Caco-2 (cell line): ENCODE measurements at regions not wholly inside any gene's neighbourhood (a gene's known extent, or its start where the extent isn't known, plus 50 kb on each side); places are given as distances from the start of the nearest gene placed in this dataset.

ENCODE experiments used
- BruUV-seq: library from RNA; stranded (reverse); fragments of 400-500 nt; replicated peaks from 2 replicates; lab custom pipeline; 2021; lab: Mats Ljungman, UMichigan
- CTCF ChIA-PET: fragments of 300-600 bp; sonication (Branson Sonifier 250); formaldehyde crosslinking; loops from one replicate; lab custom pipeline; 2022; ENCODE audit warnings: antibody characterized with exemption; lab: Charles Lee
- POLR2A ChIA-PET: fragments of 300-600 bp; sonication (Branson Sonifier 250); formaldehyde crosslinking; loops from one replicate; lab custom pipeline; 2022; ENCODE audit warnings: antibody characterized with exemption; lab: Charles Lee
- DNase-seq, 2 experiments: peaks; one replicate each; pipeline versions ENCODE4 v3.0.0 to v3.0.0-alpha.2; 2020 to 2022
- H3K27me3 ChIP-seq: replicated peaks from 2 replicates; pipeline ENCODE4 v1.6.0; 2011; ENCODE audit warnings: low read length; ENCODE audit not compliant: control insufficient read depth, insufficient read depth
- H3K36me3 ChIP-seq: 2 replicates; pipeline ENCODE4 v1.5.1; 2011; ENCODE audit warnings: low read length; ENCODE audit not compliant: control insufficient read depth, insufficient read depth
- H3K4me1 ChIP-seq: fragments of 250-450 bp; sonication (Bioruptor Pico); 2 replicates; pipeline ENCODE4 v1.5.1; 2020; ENCODE audit warnings: mild to moderate bottlenecking
- H3K4me3 ChIP-seq: 2 replicates; pipeline ENCODE4 v1.5.1; 2011; ENCODE audit warnings: low read depth, mild to moderate bottlenecking, control low read depth, low read length
- H3K9me3 ChIP-seq: fragments of 250-450 bp; sonication (Bioruptor Pico); 2 replicates; pipeline ENCODE4 v1.5.1; 2020; ENCODE audit warnings: mild to moderate bottlenecking, moderate library complexity
- H3K27ac Mint-ChIP-seq: one replicate; pipeline ENCODE4 v1.8.0; 2022; ENCODE audit warnings: mixed read lengths; ENCODE audit not compliant: unreplicated experiment
- H3K27me3 Mint-ChIP-seq: one replicate; pipeline ENCODE4 v1.8.0; 2022; ENCODE audit warnings: mixed read lengths; ENCODE audit not compliant: insufficient read depth, unreplicated experiment
- H3K36me3 Mint-ChIP-seq: one replicate; pipeline ENCODE4 v1.8.0; 2022; ENCODE audit warnings: mild to moderate bottlenecking, mixed read lengths; ENCODE audit not compliant: insufficient read depth, unreplicated experiment
- H3K4me1 Mint-ChIP-seq: one replicate; pipeline ENCODE4 v1.8.0; 2022; ENCODE audit warnings: low read depth, mixed read lengths; ENCODE audit not compliant: unreplicated experiment
- H3K4me3 Mint-ChIP-seq: one replicate; pipeline ENCODE4 v1.8.0; 2022; ENCODE audit warnings: mild to moderate bottlenecking, moderate library complexity, mixed read lengths; ENCODE audit not compliant: unreplicated experiment
- H3K9me3 Mint-ChIP-seq: one replicate; pipeline ENCODE4 v1.8.0; 2022; ENCODE audit warnings: mixed read lengths; ENCODE audit not compliant: unreplicated experiment
- intact Hi-C: fragments of 100-400 bp; cut with micrococcal nuclease; formaldehyde crosslinking; loops from one replicate; pipeline ENCODE4 v1.10.0; 2022; ENCODE audit not compliant: unreplicated experiment
- TF ChIP-seq, protein P1 (sequence below), 2 experiments: fragments of 200-600 bp in 1 of 2; IDR thresholded peaks; 1 replicate in 1 of 2; 2 replicates in 1 of 2; pipeline versions ENCODE4 v1.5.1 to v1.8.0; 2011 to 2022; ENCODE audit warnings: antibody characterized with exemption in 1 of 2, control low read depth in 1 of 2, inconsistent platforms in 1 of 2, low read depth in 1 of 2, low read length in 1 of 2, mild to moderate bottlenecking in 1 of 2, moderate library complexity in 1 of 2; ENCODE audit not compliant: insufficient read depth in 1 of 2, severe bottlenecking in 1 of 2, unreplicated experiment in 1 of 2

GRCh38 chrX:40471965-40472648, 108.7 kb upstream of the ATP6AP2 start:
- ChIA-PET POLR2A (no interaction called here), CTCF (interaction anchor here (0.8 to 1.6 kb wide), 2 partner anchors 72 to 364 kb away, joined by 3 read pairs; no protein-coding TSS in a partner anchor)
- Mint-ChIP-seq H3K4me1 (peaks cover 36% of the 10 kb centered on the region), H3K4me3 (peak overlapping the region; percentile 75), H3K9me3 (no peaks in the 10 kb centered on the region), H3K36me3 (peaks cover 7% of the 10 kb centered on the region), H3K27me3 (no peaks in the 10 kb centered on the region), H3K27ac (peak overlapping the region; percentile 78)
- intact Hi-C loops, result loop anchor here (1.0 to 10.0 kb wide), 5 partner anchors 174 to 367 kb away; no protein-coding TSS in a partner anchor
- TF ChIP-seq, protein P1, sequence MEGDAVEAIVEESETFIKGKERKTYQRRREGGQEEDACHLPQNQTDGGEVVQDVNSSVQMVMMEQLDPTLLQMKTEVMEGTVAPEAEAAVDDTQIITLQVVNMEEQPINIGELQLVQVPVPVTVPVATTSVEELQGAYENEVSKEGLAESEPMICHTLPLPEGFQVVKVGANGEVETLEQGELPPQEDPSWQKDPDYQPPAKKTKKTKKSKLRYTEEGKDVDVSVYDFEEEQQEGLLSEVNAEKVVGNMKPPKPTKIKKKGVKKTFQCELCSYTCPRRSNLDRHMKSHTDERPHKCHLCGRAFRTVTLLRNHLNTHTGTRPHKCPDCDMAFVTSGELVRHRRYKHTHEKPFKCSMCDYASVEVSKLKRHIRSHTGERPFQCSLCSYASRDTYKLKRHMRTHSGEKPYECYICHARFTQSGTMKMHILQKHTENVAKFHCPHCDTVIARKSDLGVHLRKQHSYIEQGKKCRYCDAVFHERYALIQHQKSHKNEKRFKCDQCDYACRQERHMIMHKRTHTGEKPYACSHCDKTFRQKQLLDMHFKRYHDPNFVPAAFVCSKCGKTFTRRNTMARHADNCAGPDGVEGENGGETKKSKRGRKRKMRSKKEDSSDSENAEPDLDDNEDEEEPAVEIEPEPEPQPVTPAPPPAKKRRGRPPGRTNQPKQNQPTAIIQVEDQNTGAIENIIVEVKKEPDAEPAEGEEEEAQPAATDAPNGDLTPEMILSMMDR (IDR thresholded peaks at IDR 0.05; ENCODE audit: insufficient read depth in 1 of 2, low read depth in 1 of 2, low read length in 1 of 2, severe bottlenecking in 1 of 2, unreplicated experiment in 1 of 2), result peak in 1 of 2 experiments; percentile 37
- Histone ChIP-seq H3K4me3 (peak overlapping the region; percentile 33), H3K4me1 (peaks cover 31% of the 10 kb centered on the region), H3K36me3 (no peaks in the 10 kb centered on the region), H3K9me3 (no peaks in the 10 kb centered on the region), H3K27me3 (no peaks in the 10 kb centered on the region)
- BruUV-seq, result no TSS peak
- peak; percentile 63 to 72 for DNase-seq

- H3K36me3 ChIP-seq, result no peaks in the 10 kb centered on the region
- no peak overlapping the region for H3K27ac Mint-ChIP-seq
- peaks cover 31% of the 10 kb centered on the region for H3K4me1 ChIP-seq
- peaks cover 7% of the 10 kb centered on the region for H3K36me3 Mint-ChIP-seq
- H3K27me3 ChIP-seq, result no peaks in the 10 kb centered on the region
- H3K9me3 Mint-ChIP-seq, result no peaks in the 10 kb centered on the region
- no TSS peak for BruUV-seq
- H3K4me3 Mint-ChIP-seq, result peak overlapping the region; percentile 24
- intact Hi-C loops, result loop anchor here (5.0 to 10.0 kb wide), 3 partner anchors 189 to 366 kb away; no protein-coding TSS in a partner anchor
- POLR2A ChIA-PET, result interaction anchor here (0.5 kb wide), 1 partner anchor 309 kb away, joined by 7 read pairs; no protein-coding TSS in a partner anchor
- DNase-seq, result no peak
- TF ChIP-seq, protein P1 (IDR thresholded peaks at IDR 0.05; ENCODE audit: insufficient read depth in 1 of 2, low read depth in 1 of 2, low read length in 1 of 2, severe bottlenecking in 1 of 2, unreplicated experiment in 1 of 2), result no peak
- H3K4me3 ChIP-seq, result no peak overlapping the region
- CTCF ChIA-PET, result interaction anchor here (1.6 kb wide), 1 partner anchor 363 kb away, joined by 3 read pairs; no protein-coding TSS in a partner anchor
- peaks cover 36% of the 10 kb centered on the region for H3K4me1 Mint-ChIP-seq
- no peaks in the 10 kb centered on the region for H3K9me3 ChIP-seq
- no peaks in the 10 kb centered on the region for H3K27me3 Mint-ChIP-seq
Measured at GRCh38 chrX:40470830-40471429, 109.8 kb upstream of the ATP6AP2 start.

- peaks cover 22% of the 10 kb centered on the region for H3K4me1 ChIP-seq
- Mint-ChIP-seq H3K4me1 (peaks cover 30% of the 10 kb centered on the region), H3K27me3 (no peaks in the 10 kb centered on the region), H3K9me3 (no peaks in the 10 kb centered on the region), H3K36me3 (peaks cover 7% of the 10 kb centered on the region), H3K4me3 (no peak overlapping the region), H3K27ac (no peak overlapping the region)
- ChIA-PET CTCF (interaction anchor here (0.6 kb wide), 1 partner anchor 267 kb away, joined by 7 read pairs; no protein-coding TSS in a partner anchor), POLR2A (no interaction called here)
- H3K9me3 ChIP-seq, result no peaks in the 10 kb centered on the region
- no peaks in the 10 kb centered on the region for H3K36me3 ChIP-seq
- no TSS peak for BruUV-seq
- TF ChIP-seq, protein P1 (IDR thresholded peaks at IDR 0.05; ENCODE audit: insufficient read depth in 1 of 2, low read depth in 1 of 2, low read length in 1 of 2, severe bottlenecking in 1 of 2, unreplicated experiment in 1 of 2), result no peak
- intact Hi-C loops, result loop anchor here (2.0 to 10.0 kb wide), 2 partner anchors 205 to 295 kb away; no protein-coding TSS in a partner anchor
- no peaks in the 10 kb centered on the region for H3K27me3 ChIP-seq
- DNase-seq, result no peak
- no peak overlapping the region for H3K4me3 ChIP-seq
Measured at GRCh38 chrX:40469316-40469715, 111.5 kb upstream of the ATP6AP2 start.
